SK-N-SH (cell line): ENCODE measurements at regions not wholly inside any gene's neighbourhood (a gene's known extent, or its start where the extent isn't known, plus 50 kb on each side); places are given as distances from the start of the nearest gene placed in this dataset.

Source experiments
- CHD2 ChIP-seq: fragments of 150-350 bp; IDR thresholded peaks from 2 replicates; pipeline ENCODE4 v1.6.1; 2018; ENCODE audit warnings: low read length; ENCODE audit not compliant: partially characterized antibody
- GABPA ChIP-seq: IDR thresholded peaks from 2 replicates; pipeline ENCODE4 v1.4.0; 2012; ENCODE audit warnings: low read depth, mild to moderate bottlenecking
- POLR2AphosphoS5 ChIP-seq: IDR thresholded peaks from 2 replicates; pipeline ENCODE4 v1.6.1; 2012; ENCODE audit warnings: low read depth, low read length
- TF ChIP-seq, protein P1 (sequence below): fragments of 200-600 bp; sonication (generic); IDR thresholded peaks from 2 replicates; pipeline ENCODE4 v1.6.1; 2017; ENCODE audit warnings: antibody characterized with exemption, mild to moderate bottlenecking, moderate library complexity
- TF ChIP-seq, protein P2 (sequence below): IDR thresholded peaks from 2 replicates; pipeline ENCODE4; 2012
- TF ChIP-seq, protein P3 (sequence below): IDR thresholded peaks from 2 replicates; pipeline ENCODE4 v1.4.0; 2012; ENCODE audit warnings: low read depth
- TF ChIP-seq, protein P4 (sequence below): IDR thresholded peaks from 2 replicates; pipeline ENCODE4 v1.4.0; 2012; ENCODE audit warnings: low read depth, borderline replicate concordance

DNA sequence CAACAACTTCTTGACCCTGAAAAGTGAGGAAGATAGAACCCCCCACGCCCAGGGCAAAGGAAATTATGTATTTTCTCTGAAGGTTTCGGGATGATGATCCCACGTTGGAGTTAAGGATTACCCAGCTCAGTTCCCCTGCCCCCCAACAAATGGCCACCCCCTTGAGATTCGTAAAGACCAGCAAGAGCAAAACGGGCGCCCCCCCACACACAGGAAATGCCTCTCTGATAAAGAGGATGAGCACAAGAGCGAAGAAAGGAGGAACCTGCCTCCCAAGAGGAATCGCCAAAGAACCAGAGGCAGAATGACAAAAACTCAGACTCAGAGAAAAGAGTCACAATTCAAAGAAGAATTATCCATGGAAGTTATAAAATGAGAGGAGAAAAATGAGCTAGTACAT, 576.9 kb downstream of the MATN1 start:
- TF ChIP-seq, protein P1, sequence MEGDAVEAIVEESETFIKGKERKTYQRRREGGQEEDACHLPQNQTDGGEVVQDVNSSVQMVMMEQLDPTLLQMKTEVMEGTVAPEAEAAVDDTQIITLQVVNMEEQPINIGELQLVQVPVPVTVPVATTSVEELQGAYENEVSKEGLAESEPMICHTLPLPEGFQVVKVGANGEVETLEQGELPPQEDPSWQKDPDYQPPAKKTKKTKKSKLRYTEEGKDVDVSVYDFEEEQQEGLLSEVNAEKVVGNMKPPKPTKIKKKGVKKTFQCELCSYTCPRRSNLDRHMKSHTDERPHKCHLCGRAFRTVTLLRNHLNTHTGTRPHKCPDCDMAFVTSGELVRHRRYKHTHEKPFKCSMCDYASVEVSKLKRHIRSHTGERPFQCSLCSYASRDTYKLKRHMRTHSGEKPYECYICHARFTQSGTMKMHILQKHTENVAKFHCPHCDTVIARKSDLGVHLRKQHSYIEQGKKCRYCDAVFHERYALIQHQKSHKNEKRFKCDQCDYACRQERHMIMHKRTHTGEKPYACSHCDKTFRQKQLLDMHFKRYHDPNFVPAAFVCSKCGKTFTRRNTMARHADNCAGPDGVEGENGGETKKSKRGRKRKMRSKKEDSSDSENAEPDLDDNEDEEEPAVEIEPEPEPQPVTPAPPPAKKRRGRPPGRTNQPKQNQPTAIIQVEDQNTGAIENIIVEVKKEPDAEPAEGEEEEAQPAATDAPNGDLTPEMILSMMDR, result no peak
- no peak for TF ChIP-seq CHD2
- TF ChIP-seq, protein P2, sequence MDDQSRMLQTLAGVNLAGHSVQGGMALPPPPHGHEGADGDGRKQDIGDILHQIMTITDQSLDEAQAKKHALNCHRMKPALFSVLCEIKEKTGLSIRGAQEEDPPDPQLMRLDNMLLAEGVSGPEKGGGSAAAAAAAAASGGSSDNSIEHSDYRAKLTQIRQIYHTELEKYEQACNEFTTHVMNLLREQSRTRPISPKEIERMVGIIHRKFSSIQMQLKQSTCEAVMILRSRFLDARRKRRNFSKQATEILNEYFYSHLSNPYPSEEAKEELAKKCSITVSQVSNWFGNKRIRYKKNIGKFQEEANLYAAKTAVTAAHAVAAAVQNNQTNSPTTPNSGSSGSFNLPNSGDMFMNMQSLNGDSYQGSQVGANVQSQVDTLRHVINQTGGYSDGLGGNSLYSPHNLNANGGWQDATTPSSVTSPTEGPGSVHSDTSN, result no peak
- no peak for TF ChIP-seq GABPA
- TF ChIP-seq, protein P3, sequence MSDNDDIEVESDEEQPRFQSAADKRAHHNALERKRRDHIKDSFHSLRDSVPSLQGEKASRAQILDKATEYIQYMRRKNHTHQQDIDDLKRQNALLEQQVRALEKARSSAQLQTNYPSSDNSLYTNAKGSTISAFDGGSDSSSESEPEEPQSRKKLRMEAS, result no peak
- TF ChIP-seq, protein P4, sequence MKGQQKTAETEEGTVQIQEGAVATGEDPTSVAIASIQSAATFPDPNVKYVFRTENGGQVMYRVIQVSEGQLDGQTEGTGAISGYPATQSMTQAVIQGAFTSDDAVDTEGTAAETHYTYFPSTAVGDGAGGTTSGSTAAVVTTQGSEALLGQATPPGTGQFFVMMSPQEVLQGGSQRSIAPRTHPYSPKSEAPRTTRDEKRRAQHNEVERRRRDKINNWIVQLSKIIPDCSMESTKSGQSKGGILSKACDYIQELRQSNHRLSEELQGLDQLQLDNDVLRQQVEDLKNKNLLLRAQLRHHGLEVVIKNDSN, result no peak
- no peak for TF ChIP-seq POLR2AphosphoS5
